ENCODE measurements at regions not wholly inside any gene's neighbourhood (a gene's known extent, or its start where the extent isn't known, plus 50 kb on each side); places are given as distances from the start of the nearest gene placed in this dataset.
A peak's percentile ranks its signal among the peaks of the same experiment; 100 is the strongest.

- peak in 1 of 2 donors; percentile 22 for DNase-seq
These were observed 219.6 kb downstream of the ARHGAP12 start for GRCh38 chr10:31709028-31709427.

DNA sequence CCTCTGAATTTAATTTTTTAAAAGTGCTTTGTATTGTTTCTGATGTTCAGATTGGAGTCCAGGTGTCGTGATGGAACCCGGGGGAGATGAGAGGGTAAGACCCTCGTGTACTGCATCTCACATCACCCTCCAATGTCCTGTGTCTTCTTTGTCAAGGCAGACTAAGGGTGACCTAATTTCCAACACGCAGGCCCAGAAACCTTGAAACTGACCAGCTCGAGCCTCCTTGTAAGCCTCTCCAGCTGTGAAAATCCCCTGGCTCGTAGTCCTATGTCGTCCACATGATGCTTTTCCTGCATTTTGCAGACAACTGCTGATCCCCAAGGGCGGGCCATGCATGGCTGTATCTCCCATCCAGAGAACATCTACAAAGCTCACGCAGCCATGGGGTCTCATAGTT lies 220.2 kb downstream of the ARHGAP12 start:
- no peak for DNase-seq

GRCh38 chr10:31708046-31708445 lies 220.6 kb downstream of the ARHGAP12 start:
- DNase-seq = no peak

- DNase-seq = peak; percentile 46 to 69
These were observed 221.3 kb downstream of the ARHGAP12 start for GRCh38 chr10:31707093-31708039.

DNA sequence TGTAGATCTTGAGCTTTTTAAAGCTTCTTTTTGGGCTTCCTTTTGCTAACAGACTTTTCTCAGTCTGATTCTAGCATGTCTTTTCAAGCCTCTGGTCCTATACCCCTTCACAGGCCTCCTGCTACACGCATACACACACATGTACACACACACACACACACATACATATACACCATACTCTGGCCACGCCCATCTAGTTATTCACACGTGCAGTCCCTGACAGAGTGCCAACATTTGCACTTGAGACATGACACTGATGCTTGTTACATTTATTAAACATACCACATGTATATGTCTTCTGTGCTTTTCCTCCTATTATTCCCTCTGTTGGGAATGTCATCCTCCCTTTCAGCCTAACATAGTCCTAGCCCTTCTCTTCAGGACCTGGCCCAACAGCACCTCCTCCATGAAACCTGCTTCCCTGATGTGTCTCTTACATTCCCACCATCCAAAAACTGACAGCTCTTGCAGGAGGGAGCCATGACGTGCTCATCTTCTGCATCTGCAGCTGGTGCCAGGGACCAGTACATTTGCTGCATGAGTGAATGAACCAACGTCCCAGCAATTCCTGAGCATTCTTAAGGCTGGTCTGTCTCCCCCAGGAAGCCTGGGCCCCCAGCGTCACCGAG lies 222.1 kb downstream of the ARHGAP12 start:
- no peak for DNase-seq

- no peak for DNase-seq
These were observed 223.5 kb downstream of the ARHGAP12 start for GRCh38 chr10:31705136-31705535.

- DNase-seq = no peak
These were observed 224.4 kb downstream of the ARHGAP12 start for GRCh38 chr10:31704195-31704594.

DNA sequence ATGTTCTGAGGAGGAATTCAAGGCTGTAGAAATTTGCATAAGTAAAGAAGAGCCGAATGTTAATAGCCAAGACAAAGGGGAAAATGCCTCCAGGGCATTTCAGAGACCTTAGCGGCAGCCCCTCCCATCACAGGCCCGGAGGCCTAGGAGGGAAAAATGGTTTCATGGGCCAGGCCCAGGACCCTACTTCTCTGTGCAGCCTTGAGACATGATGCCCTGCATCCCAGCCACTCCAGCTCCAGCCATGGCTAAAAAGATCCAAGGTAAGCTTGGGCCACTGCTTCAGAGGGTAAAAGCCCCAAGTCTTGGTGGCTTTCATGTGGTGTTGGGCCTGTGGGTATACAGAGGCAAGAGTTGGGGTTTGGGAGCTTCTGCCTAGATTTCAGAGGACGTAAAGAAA lies 225.7 kb downstream of the ARHGAP12 start:
- no peak for DNase-seq

- DNase-seq = no peak
These were observed 226.6 kb downstream of the ARHGAP12 start for GRCh38 chr10:31702005-31702404.

DNA sequence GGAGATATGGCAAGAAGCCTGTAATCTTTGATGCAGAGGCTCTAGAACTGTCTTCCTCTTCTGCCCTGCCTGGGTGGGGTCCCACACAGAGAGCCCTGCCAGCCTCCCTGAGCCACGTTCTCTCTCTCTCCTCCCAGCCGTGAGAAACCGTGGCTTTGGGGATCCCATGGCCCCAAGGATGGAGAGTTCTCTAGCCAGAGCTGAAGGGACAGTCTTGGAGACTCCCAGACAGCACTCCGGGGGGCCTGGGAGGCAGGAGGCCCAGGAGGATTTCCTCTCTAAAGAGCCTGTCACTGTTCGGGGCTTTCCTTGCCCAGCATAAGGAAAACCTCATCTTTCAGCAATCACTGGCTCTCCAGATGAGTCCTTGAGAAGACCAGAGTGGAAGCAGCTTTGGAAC lies 227.1 kb downstream of the ARHGAP12 start:
- DNase-seq = no peak

DNA sequence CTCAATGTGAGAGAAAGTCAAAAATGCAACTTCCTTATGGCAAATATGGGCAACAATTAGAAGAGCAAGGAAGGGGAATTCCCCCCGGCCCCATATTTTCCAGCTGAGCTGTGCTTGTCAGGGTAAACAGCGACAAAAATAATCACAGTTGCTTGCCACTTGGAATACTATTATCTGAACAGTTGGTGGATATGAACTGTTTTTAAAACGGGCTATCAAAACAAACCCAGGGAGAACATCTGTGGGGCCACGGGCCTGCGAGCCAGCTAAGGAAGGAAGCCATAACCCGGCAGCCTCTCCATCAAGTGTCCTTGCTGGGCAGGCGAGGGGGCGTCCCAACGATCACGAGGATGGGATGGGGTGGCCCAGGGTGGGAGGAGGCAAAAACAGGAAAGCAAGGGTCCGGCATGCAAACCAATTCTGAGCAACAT lies 228.4 kb downstream of the ARHGAP12 start:
- DNase-seq = no peak

GRCh38 chr10:31698181-31698830 lies 230.3 kb downstream of the ARHGAP12 start:
- no peak for DNase-seq

GRCh38 chr10:31697271-31698180 lies 231.1 kb downstream of the ARHGAP12 start:
- peak; percentile 60 to 68 for DNase-seq

- DNase-seq = no peak
These were observed 233.4 kb downstream of the ARHGAP12 start for GRCh38 chr10:31694929-31695837.

- DNase-seq = no peak
These were observed 234.4 kb downstream of the ARHGAP12 start for GRCh38 chr10:31694126-31694685.

DNA sequence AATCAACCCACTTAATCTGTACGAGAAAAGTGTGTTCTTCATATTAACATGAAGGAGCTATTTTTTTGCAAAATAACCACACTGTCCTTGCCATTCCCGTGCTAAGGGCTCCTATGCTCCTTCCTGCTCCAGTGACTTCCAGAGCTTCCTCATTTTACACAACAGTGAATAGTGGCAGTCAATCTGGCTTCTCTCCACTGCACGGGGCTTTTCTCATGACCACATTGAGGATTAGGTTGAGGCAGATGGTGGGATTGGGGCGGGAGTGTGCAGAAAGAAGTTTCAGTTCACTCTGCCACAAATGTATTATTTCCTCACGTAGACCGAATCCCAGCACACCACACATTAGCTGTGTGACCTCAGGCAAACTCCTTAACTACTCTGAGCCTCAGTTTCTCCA lies 235.1 kb downstream of the ARHGAP12 start:
- DNase-seq = no peak

DNA sequence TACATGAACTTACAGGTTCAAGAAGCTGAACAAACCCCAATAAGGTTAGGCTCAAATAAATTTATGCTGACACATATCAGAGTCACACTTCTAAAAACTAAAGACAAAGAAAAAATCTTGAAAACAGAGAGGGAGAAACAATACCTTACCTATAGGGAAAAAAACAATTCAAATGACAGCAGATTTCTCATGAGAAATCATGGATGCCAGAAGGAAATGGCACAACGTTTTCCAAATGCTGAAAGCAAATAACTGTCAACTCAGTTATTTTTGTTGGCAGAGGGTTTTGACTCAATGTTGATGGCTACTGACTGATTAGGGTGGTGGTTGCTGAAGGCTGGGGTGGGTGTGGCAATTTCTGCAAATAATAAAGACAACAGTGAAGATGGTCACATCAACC lies 239.4 kb downstream of the ARHGAP12 start:
- DNase-seq = no peak

GRCh38 chr10:31687663-31688482 lies 240.8 kb downstream of the ARHGAP12 start:
- no peak for DNase-seq

- DNase-seq = no peak
These were observed 242.0 kb downstream of the ARHGAP12 start for GRCh38 chr10:31686599-31686998.

DNA sequence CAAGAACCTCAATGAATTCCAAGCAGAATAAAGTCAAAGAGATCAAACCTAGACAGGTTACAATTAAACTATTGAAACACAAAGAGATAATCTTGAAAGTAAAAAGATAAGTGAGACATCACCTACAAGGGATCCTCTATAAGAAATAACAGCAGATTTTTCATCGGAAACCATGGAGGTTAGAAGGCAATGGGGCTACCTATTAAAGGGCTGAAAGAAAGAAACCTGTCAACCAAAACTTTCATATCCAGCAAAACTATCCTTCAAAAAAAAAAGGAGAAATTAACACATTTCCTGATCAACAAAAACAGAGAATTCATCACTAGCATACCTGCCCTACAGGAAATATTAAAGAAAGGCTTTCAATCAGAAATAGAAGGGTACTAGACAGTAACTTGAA lies 244.9 kb downstream of the ARHGAP12 start:
- no peak for DNase-seq
